ENCODE measurements at regions not wholly inside any gene's neighbourhood (a gene's known extent, or its start where the extent isn't known, plus 50 kb on each side); places are given as distances from the start of the nearest gene placed in this dataset.

DNA sequence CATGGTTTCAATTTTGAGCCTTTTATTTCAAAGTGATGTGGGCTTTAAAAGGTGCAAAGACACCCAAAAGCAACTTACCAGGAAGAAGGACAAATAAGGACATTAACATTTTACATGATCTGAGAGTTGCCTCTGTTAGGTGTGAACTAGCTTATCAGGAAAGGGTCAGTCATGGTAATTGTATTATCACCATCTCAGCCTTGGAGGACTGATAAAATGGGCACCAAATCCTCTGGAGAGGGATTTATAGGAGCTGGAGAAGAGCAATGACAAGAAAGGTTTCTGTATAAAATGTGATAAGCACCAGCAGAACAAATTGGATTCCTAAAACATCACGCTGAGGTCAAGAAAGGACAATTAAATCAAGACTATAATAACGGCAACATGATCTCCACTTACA lies 217.7 kb upstream of the PRICKLE1 start:
- H3K4me1 ChIP-seq = peaks cover 0 to 9% (median 0%) of the 10 kb centered on the region in 4 donors
- H3K9me3 ChIP-seq = no peaks in the 10 kb centered on the region
- no peak for TF ChIP-seq POLR2A (IDR thresholded peaks at IDR 0.05)
- TF ChIP-seq, protein P1, sequence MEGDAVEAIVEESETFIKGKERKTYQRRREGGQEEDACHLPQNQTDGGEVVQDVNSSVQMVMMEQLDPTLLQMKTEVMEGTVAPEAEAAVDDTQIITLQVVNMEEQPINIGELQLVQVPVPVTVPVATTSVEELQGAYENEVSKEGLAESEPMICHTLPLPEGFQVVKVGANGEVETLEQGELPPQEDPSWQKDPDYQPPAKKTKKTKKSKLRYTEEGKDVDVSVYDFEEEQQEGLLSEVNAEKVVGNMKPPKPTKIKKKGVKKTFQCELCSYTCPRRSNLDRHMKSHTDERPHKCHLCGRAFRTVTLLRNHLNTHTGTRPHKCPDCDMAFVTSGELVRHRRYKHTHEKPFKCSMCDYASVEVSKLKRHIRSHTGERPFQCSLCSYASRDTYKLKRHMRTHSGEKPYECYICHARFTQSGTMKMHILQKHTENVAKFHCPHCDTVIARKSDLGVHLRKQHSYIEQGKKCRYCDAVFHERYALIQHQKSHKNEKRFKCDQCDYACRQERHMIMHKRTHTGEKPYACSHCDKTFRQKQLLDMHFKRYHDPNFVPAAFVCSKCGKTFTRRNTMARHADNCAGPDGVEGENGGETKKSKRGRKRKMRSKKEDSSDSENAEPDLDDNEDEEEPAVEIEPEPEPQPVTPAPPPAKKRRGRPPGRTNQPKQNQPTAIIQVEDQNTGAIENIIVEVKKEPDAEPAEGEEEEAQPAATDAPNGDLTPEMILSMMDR (IDR thresholded peaks at IDR 0.05) = no peak
- TF ChIP-seq EP300 (IDR thresholded peaks at IDR 0.05) = no peak
- H3K27ac ChIP-seq = no peak overlapping the region
- H3K4me3 ChIP-seq = no peak overlapping the region
- 84 to 90% methylated on average over 2 of the region's 2 CpGs for WGBS, 2 donors
- DNase-seq (ENCODE audit: low spot score in 2 of 2) = no peak
- no peaks in the 10 kb centered on the region for H3K27me3 ChIP-seq
- no peaks in the 10 kb centered on the region for H3K36me3 ChIP-seq

- no peak for DNase-seq (ENCODE audit: low spot score in 2 of 2)
- Histone ChIP-seq H3K27ac (no peak overlapping the region), H3K36me3 (no peaks in the 10 kb centered on the region), H3K4me1 (peaks cover 0 to 9% (median 0%) of the 10 kb centered on the region in 4 donors), H3K27me3 (no peaks in the 10 kb centered on the region), H3K4me3 (no peak overlapping the region), H3K9me3 (no peaks in the 10 kb centered on the region)
- TF ChIP-seq EP300 (IDR thresholded peaks at IDR 0.05) = no peak
- no peak for TF ChIP-seq POLR2A (IDR thresholded peaks at IDR 0.05)
- TF ChIP-seq, protein P1 (IDR thresholded peaks at IDR 0.05) = no peak
- 79 to 91% methylated on average over 2 of the region's 2 CpGs for WGBS, 2 donors
Observed at GRCh38 chr12:42804928-42805327, 215.4 kb upstream of the PRICKLE1 start.

- Histone ChIP-seq H3K4me3 (no peak overlapping the region), H3K9me3 (no peaks in the 10 kb centered on the region), H3K36me3 (no peaks in the 10 kb centered on the region), H3K27me3 (no peaks in the 10 kb centered on the region), H3K27ac (no peak overlapping the region), H3K4me1 (no peaks in the 10 kb centered on the region)
- DNase-seq (ENCODE audit: low spot score in 2 of 2) = no peak
- WGBS, 2 donors = 56 to 60% methylated on average over 4 of the region's 4 CpGs
- TF ChIP-seq, protein P1 (IDR thresholded peaks at IDR 0.05) = no peak
- no peak for TF ChIP-seq POLR2A (IDR thresholded peaks at IDR 0.05)
- TF ChIP-seq EP300 (IDR thresholded peaks at IDR 0.05) = no peak
Observed at GRCh38 chr12:42802785-42803189, 213.2 kb upstream of the PRICKLE1 start.

- H3K9me3 ChIP-seq = no peaks in the 10 kb centered on the region
- H3K27me3 ChIP-seq = no peaks in the 10 kb centered on the region
- H3K27ac ChIP-seq = no peak overlapping the region
- WGBS, 2 donors = 95 to 96% methylated on average over 2 of the region's 2 CpGs
- no peaks in the 10 kb centered on the region for H3K36me3 ChIP-seq
- H3K4me3 ChIP-seq = no peak overlapping the region
- DNase-seq (ENCODE audit: low spot score in 2 of 2) = no peak
- TF ChIP-seq, protein P1 (IDR thresholded peaks at IDR 0.05) = no peak
- TF ChIP-seq EP300 (IDR thresholded peaks at IDR 0.05) (no peak), POLR2A (IDR thresholded peaks at IDR 0.05) (no peak)
- H3K4me1 ChIP-seq = no peaks in the 10 kb centered on the region
Observed at GRCh38 chr12:42801271-42801670, 211.7 kb upstream of the PRICKLE1 start.

DNA sequence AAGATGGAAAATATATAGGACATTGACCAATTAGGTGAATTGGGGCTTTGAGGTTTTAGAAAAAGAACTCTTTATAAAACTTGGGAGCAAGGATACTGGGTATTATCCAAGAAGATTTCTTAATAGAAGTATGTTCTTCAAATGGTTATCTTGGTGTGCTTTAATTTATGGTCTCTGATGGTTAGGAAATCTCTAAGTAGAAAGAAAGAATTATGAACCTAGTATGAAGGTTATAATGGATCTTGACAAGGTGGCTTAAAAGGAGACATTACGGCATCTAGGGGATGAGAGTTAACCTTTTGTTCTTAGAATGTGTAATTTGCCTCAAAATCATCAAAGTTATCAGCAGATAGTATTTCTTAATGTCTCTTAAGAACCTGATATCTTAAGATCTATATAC lies 210.4 kb upstream of the PRICKLE1 start:
- 95 to 96% methylated on average over 1 of the region's 1 CpG for WGBS, 2 donors
- Histone ChIP-seq H3K27ac (no peak overlapping the region), H3K4me1 (no peaks in the 10 kb centered on the region), H3K27me3 (no peaks in the 10 kb centered on the region), H3K36me3 (no peaks in the 10 kb centered on the region), H3K4me3 (no peak overlapping the region), H3K9me3 (no peaks in the 10 kb centered on the region)
- no peak for DNase-seq (ENCODE audit: low spot score in 2 of 2)
- TF ChIP-seq EP300 (IDR thresholded peaks at IDR 0.05) (no peak), POLR2A (IDR thresholded peaks at IDR 0.05) (no peak)
- TF ChIP-seq, protein P1 (IDR thresholded peaks at IDR 0.05) = no peak

Measured in tibial nerve (tissue), 4 donors.